Activated naive CD4-positive, alpha-beta T cell treated with anti-CD3 and anti-CD28 coated beads, Interleukin-2, amount 50 U/mL, for 24 hours (primary cell): ENCODE measurements at regions not wholly inside any gene's neighbourhood (a gene's known extent, or its start where the extent isn't known, plus 50 kb on each side); places are given as distances from the start of the nearest gene placed in this dataset.

Experiments used
- H3K27ac Mint-ChIP-seq: one replicate; pipeline ENCODE4 v1.8.0; 2021; ENCODE audit warnings: mild to moderate bottlenecking, mixed read lengths
- H3K27me3 Mint-ChIP-seq: one replicate; pipeline ENCODE4 v1.8.0; 2021; ENCODE audit warnings: mixed read lengths
- H3K36me3 Mint-ChIP-seq: one replicate; pipeline ENCODE4 v1.8.0; 2021; ENCODE audit warnings: mixed read lengths
- H3K4me1 Mint-ChIP-seq: one replicate; pipeline ENCODE4 v1.8.0; 2021; ENCODE audit warnings: mixed read lengths
- H3K4me3 Mint-ChIP-seq: one replicate; pipeline ENCODE4 v1.8.0; 2021; ENCODE audit warnings: mild to moderate bottlenecking, mixed read lengths
- H3K9me3 Mint-ChIP-seq: one replicate; pipeline ENCODE4 v1.8.0; 2021; ENCODE audit warnings: mixed read lengths

- H3K36me3 Mint-ChIP-seq = no peaks in the 10 kb centered on the region
- H3K4me3 Mint-ChIP-seq = no peak overlapping the region
- H3K27ac Mint-ChIP-seq = no peak overlapping the region
- peaks cover 13% of the 10 kb centered on the region for H3K27me3 Mint-ChIP-seq
- no peaks in the 10 kb centered on the region for H3K9me3 Mint-ChIP-seq
- no peaks in the 10 kb centered on the region for H3K4me1 Mint-ChIP-seq
These were observed 218.6 kb upstream of the CITED2 start for GRCh38 chr6:139593081-139593480.

DNA sequence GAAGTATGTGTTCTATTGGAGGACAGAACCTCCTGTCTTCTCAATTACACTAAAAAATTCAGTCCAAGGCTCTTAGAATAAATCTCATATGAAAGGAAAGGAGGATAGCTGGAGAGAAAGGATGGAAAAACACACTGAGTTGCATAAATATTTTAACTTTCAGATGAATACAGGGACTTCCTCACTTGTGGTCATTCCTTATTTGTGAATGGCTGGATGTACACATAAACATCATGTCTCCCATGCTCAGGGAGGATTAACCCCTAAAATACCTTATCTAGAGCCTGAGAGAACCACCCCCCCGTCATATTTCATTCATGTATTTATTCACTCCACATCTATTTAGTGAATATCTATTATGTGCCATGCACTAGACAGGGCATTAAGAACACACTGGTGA, 217.6 kb upstream of the CITED2 start:
- no peak overlapping the region for H3K4me3 Mint-ChIP-seq
- peaks cover 13% of the 10 kb centered on the region for H3K27me3 Mint-ChIP-seq
- H3K27ac Mint-ChIP-seq = no peak overlapping the region
- no peaks in the 10 kb centered on the region for H3K36me3 Mint-ChIP-seq
- no peaks in the 10 kb centered on the region for H3K9me3 Mint-ChIP-seq
- no peaks in the 10 kb centered on the region for H3K4me1 Mint-ChIP-seq

DNA sequence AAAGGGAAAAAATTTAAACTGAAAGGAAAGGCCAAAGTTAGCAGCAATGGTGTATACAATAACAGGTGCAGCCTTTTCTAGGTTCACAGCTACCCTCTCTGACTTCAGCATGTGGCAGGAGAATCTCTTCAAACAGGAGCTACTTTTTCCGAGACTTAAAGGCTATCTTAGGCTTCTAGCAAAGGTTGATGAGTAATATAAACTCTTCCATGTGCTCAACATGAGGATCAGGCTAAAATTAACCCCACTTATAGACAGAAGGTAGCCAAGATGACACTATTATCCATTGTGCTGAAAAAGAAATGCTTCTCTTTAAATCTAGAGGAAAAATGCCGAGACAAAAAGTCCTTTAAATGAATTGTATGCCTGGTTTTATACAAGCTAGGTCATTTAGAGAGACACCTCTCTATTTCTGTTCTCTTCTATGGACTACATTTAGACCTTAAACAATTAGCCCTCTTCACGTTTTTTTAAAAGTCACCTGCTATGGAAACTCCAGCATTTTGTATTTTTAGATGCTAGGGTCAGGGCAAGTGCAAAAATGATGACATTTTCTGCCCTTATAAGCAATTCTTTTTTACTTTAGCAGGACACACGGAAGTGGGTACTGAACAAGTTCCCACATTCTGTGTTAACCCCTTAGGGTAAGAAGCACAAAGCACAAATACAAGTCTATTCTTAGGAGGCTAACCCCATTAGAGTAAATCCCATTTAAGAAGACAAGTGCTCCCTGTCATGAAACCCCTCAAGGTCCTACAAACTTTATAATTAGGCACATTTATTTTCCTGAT, 216.8 kb upstream of the CITED2 start:
- no peak overlapping the region for H3K4me3 Mint-ChIP-seq
- peaks cover 13% of the 10 kb centered on the region for H3K27me3 Mint-ChIP-seq
- H3K9me3 Mint-ChIP-seq = no peaks in the 10 kb centered on the region
- H3K36me3 Mint-ChIP-seq = no peaks in the 10 kb centered on the region
- H3K27ac Mint-ChIP-seq = no peak overlapping the region
- H3K4me1 Mint-ChIP-seq = no peaks in the 10 kb centered on the region

- H3K27ac Mint-ChIP-seq = no peak overlapping the region
- H3K4me3 Mint-ChIP-seq = no peak overlapping the region
- H3K4me1 Mint-ChIP-seq = no peaks in the 10 kb centered on the region
- peaks cover 13% of the 10 kb centered on the region for H3K27me3 Mint-ChIP-seq
- no peaks in the 10 kb centered on the region for H3K9me3 Mint-ChIP-seq
- H3K36me3 Mint-ChIP-seq = no peaks in the 10 kb centered on the region
These were observed 215.8 kb upstream of the CITED2 start for GRCh38 chr6:139590206-139590605.

DNA sequence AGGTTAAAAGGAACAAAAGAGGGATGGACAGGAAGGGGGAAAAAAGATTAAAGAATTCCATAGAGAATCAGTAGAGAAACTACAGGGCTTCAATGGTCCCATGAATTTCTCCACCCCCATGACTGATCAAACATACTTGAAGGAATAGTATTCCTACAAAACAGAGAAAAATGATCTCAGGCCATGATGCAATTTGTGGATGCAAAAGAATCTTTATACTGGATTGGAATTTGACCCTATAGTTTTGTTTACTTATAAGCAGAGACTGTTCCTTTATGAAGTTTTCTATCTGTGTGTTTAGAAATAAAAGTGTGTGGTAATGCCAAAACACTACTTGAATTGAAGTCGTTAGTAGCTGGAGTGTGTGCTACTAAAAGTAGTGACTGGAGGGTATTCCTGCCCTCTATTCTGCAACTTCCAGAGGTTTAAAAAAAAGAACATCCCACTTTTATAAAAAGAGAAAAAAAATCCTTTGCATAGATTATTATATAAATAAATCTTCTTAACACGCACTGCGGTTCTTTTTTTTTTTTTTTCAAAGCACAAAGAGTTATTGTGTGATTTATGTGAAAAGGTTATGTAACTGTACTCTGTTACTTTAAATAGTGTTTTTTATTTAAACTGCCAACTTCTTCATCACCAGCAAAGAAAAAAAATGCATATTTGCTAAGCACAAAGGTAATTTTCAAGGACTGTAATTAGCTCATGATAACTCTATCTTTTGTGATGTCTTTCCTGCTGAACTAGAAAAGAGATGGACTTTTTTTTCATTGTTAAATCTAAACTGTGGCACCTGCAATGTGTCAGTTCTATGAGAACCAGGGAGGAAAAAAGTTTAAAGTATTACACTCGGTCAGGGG, 214.5 kb upstream of the CITED2 start:
- Mint-ChIP-seq H3K27me3 (peaks cover 16% of the 10 kb centered on the region), H3K27ac (no peak overlapping the region), H3K9me3 (no peaks in the 10 kb centered on the region), H3K4me3 (no peak overlapping the region), H3K36me3 (no peaks in the 10 kb centered on the region), H3K4me1 (no peaks in the 10 kb centered on the region)

- no peaks in the 10 kb centered on the region for H3K4me1 Mint-ChIP-seq
- H3K27me3 Mint-ChIP-seq = peaks cover 18% of the 10 kb centered on the region
- H3K4me3 Mint-ChIP-seq = no peak overlapping the region
- H3K9me3 Mint-ChIP-seq = no peaks in the 10 kb centered on the region
- no peak overlapping the region for H3K27ac Mint-ChIP-seq
- no peaks in the 10 kb centered on the region for H3K36me3 Mint-ChIP-seq
These were observed 213.7 kb upstream of the CITED2 start for GRCh38 chr6:139588076-139588639.

- H3K9me3 Mint-ChIP-seq = no peaks in the 10 kb centered on the region
These were observed 213.0 kb upstream of the CITED2 start for GRCh38 chr6:139587469-139587868.

GRCh38 chr6:139586273-139586672, 211.8 kb upstream of the CITED2 start:
- Mint-ChIP-seq H3K4me1 (peaks cover 3% of the 10 kb centered on the region), H3K36me3 (no peaks in the 10 kb centered on the region), H3K4me3 (no peak overlapping the region), H3K27ac (no peak overlapping the region), H3K27me3 (peaks cover 15% of the 10 kb centered on the region), H3K9me3 (no peaks in the 10 kb centered on the region)

More at GRCh38 chr6:139587469-139587868, 213.0 kb upstream of the CITED2 start:
- Mint-ChIP-seq H3K4me3 (no peak overlapping the region), H3K27ac (no peak overlapping the region), H3K36me3 (no peaks in the 10 kb centered on the region), H3K27me3 (peaks cover 19% of the 10 kb centered on the region), H3K4me1 (no peaks in the 10 kb centered on the region)

GRCh38 chr6:139584599-139584998, 210.2 kb upstream of the CITED2 start:
- no peak overlapping the region for H3K4me3 Mint-ChIP-seq
- H3K27me3 Mint-ChIP-seq = peaks cover 11% of the 10 kb centered on the region
- no peaks in the 10 kb centered on the region for H3K36me3 Mint-ChIP-seq
- no peak overlapping the region for H3K27ac Mint-ChIP-seq
- H3K9me3 Mint-ChIP-seq = no peaks in the 10 kb centered on the region
- peaks cover 14% of the 10 kb centered on the region for H3K4me1 Mint-ChIP-seq

GRCh38 chr6:139583420-139583819, 209.0 kb upstream of the CITED2 start:
- Mint-ChIP-seq H3K27me3 (peaks cover 11% of the 10 kb centered on the region), H3K4me1 (peaks cover 14% of the 10 kb centered on the region), H3K4me3 (no peak overlapping the region), H3K36me3 (no peaks in the 10 kb centered on the region), H3K27ac (no peak overlapping the region), H3K9me3 (no peaks in the 10 kb centered on the region)

DNA sequence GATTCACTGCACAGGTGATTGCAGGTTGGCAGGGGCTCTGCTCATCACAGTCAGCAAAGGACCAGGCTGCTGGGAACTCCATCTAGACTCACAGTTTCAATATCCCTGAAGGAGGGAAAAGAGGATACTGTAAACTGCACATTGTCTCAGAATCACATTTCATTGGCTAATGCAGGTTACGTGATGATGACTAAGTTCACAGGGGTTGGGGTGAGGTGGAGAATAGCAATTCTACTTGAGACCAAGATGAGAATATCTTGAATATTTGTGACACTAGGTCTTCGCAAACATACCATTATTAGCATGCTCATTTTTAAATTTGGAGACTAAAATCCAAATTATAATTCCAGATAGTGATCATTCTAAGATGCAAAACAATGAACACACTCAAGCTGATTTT, 208.5 kb upstream of the CITED2 start:
- Mint-ChIP-seq H3K4me3 (no peak overlapping the region), H3K36me3 (no peaks in the 10 kb centered on the region), H3K27ac (no peak overlapping the region), H3K27me3 (peaks cover 11% of the 10 kb centered on the region), H3K9me3 (no peaks in the 10 kb centered on the region), H3K4me1 (peaks cover 14% of the 10 kb centered on the region)

DNA sequence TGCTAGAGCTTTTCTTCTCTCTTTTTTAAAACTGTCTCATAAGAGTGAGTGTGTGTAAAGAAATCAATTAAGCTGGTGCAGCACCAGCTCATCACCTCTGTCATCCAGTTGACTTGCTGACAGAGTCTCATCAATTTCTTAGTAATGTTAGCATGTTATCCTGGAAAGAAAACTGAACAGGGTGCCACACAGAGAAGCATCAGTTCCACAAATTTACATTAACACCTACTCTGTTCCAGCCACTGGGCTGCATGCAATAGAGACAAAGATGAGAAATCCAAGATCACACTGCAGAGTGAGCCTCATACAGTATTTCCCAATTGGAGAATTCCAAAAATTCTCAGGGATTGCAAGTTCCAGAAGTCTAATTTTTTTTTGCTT, 207.0 kb upstream of the CITED2 start:
- H3K27me3 Mint-ChIP-seq = peaks cover 11% of the 10 kb centered on the region
- H3K36me3 Mint-ChIP-seq = no peaks in the 10 kb centered on the region
- no peak overlapping the region for H3K4me3 Mint-ChIP-seq
- no peaks in the 10 kb centered on the region for H3K9me3 Mint-ChIP-seq
- H3K27ac Mint-ChIP-seq = no peak overlapping the region
- peaks cover 14% of the 10 kb centered on the region for H3K4me1 Mint-ChIP-seq

DNA sequence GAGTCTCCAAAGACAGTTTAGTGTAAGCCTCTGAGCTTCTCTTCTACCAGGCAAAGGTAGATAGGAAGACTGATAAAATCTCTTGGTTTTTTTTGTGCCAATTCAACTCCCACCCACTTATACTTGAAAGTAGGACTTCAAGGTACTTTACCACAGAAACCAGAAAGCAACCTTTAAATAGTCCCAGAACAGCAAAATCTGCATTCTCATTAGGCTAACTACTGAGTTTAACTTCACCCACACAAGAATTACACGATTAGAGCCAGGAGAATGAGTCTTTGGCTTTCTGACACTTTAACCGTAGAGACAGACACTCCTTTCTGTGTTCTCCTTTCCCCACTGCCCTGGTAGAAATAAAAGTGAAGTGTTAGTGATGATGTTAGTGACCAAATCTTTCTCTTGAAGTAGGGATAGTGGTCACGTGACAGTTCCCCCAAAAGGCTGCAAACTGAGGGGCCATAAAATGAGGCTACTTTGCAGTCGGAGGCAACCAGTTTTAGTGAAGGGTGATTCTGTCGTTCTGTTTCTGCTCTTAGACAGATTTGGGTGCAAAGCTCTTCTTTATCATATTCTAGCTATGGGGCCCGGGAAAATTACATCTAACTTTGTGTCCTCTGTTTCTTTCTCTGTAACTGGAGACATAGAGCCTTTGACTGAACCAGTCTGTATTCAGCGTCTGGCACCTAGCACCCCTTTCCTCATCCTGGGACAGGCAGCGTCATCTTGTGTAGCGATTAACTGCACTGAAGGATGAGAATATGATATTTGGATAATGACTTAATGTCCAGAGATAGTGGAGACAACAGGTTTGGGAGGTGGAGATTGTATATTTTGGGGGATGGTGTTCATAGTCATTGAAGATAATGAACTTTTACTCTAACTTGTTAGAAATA, 206.4 kb upstream of the CITED2 start:
- H3K27me3 Mint-ChIP-seq = peaks cover 11% of the 10 kb centered on the region
- peaks cover 14% of the 10 kb centered on the region for H3K4me1 Mint-ChIP-seq
- H3K4me3 Mint-ChIP-seq = no peak overlapping the region
- no peaks in the 10 kb centered on the region for H3K9me3 Mint-ChIP-seq
- H3K27ac Mint-ChIP-seq = no peak overlapping the region
- no peaks in the 10 kb centered on the region for H3K36me3 Mint-ChIP-seq

DNA sequence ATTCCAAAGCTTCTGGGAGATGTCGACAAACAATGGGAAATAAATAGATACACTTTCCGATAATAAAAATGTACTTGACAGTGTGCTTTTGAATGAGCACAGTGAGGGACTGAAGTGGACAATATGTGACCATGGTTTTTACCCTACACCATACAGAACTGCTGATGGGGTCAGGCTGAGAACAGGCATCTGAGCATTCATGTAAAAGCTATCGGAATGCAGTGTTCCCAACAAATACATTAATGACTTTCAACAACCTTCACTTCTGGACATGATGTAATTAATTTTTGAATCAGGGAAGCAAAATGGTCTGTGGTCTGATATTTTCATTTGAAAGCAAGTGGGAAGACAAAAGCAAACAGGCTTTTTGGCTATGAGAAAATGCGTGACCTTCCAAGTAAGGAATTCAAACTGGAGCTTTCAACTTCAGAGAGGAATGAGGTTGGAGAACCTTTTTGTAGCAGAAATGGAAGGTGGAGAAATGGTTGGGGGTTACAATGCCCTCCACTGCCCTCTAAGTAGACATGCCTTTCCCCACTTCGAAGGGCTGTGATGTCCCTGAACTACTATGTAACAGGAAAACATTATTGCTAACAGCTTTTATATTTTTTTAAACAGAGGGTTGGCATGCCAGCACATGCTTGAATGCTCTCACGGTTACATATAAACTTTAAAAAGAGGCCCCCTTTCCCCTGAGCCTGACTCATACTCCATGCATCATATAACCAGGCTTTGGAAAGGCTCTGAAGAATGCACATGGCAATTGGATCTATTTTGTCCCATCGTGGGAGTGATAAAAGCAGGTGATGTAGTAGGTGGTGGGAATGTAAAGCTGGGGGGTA, 203.5 kb upstream of the CITED2 start:
- H3K4me3 Mint-ChIP-seq = no peak overlapping the region
- H3K27me3 Mint-ChIP-seq = peaks cover 5% of the 10 kb centered on the region
- no peaks in the 10 kb centered on the region for H3K36me3 Mint-ChIP-seq
- no peaks in the 10 kb centered on the region for H3K9me3 Mint-ChIP-seq
- H3K4me1 Mint-ChIP-seq = peaks cover 14% of the 10 kb centered on the region
- no peak overlapping the region for H3K27ac Mint-ChIP-seq
